ENCODE measurements at regions not wholly inside any gene's neighbourhood (a gene's known extent, or its start where the extent isn't known, plus 50 kb on each side); places are given as distances from the start of the nearest gene placed in this dataset.

- no peak overlapping the region for H4K91ac ChIP-seq (replicated peaks; ENCODE audit: insufficient read length, low read length)
- peaks cover 0 to 3% (median 0%) of the 10 kb centered on the region in 4 experiments; a peak in 5 of 8 replicates for H3K36me3 ChIP-seq (ENCODE audit: control insufficient read depth in 2 of 4, insufficient read depth in 4 of 4, low read length in 3 of 4)
- no peak overlapping the region for H4K8ac ChIP-seq (ENCODE audit: extremely low read depth, insufficient read depth, low read length)
- H3K27ac ChIP-seq (ENCODE audit: low read depth, low read length): no peak overlapping the region
- H3K79me2 ChIP-seq (ENCODE audit: control insufficient read depth in 1 of 2, insufficient read depth in 2 of 2, low read length in 2 of 2): peaks cover 0 to 15% of the 10 kb centered on the region in 2 experiments; a peak in 2 of 4 replicates
- POLR2A ChIA-PET (ENCODE audit: partially characterized antibody): no interaction called here
- H2BK15ac ChIP-seq (ENCODE audit: low read length): no peak overlapping the region
- CTCF ChIA-PET (ENCODE audit: partially characterized antibody): interaction anchor here (0.8 kb wide), 1 partner anchor 11 kb away, joined by 3 read pairs; no protein-coding TSS in a partner anchor
- H3K4me3 ChIP-seq (ENCODE audit: extremely low read depth in 1 of 4, insufficient read depth in 2 of 4, low read depth in 3 of 4, low read length in 4 of 4): no peak overlapping the region
- H3K18ac ChIP-seq (ENCODE audit: extremely low read depth, low read length): no peak overlapping the region
- no peak overlapping the region for H3K14ac ChIP-seq (ENCODE audit: insufficient read length)
- no peak overlapping the region for H3K23ac ChIP-seq (ENCODE audit: insufficient read length)
- H4K5ac ChIP-seq (ENCODE audit: insufficient read length, low read depth, low read length): no peak overlapping the region
- peaks cover 7% of the 10 kb centered on the region for H3K79me1 ChIP-seq (ENCODE audit: low read depth, low read length)
- no peak overlapping the region for H2BK120ac ChIP-seq (replicated peaks; ENCODE audit: low read depth, low read length)
- DNase-seq (ENCODE audit: low read depth in 1 of 2, low spot score in 2 of 2) (no peak), FAIRE-seq (no peak)
- 90% methylated on average over 1 of the region's 1 CpG; no CpG with 5 or more reads in 1 of the 2 experiments for WGBS, 2 experiments (ENCODE audit: extremely low coverage in 1 of 2, insufficient coverage in 1 of 2, insufficient read length in 1 of 2, insufficient replicate concordance in 2 of 2, low coverage in 1 of 2, low lambda C conversion rate in 2 of 2, missing lambda C conversion rate in 1 of 2)
- H3K56ac ChIP-seq (replicated peaks; ENCODE audit: insufficient read length, low read depth, low read length): no peak overlapping the region
- no peak overlapping the region for H3K4ac ChIP-seq (replicated peaks; ENCODE audit: insufficient read length, low read depth, low read length)
- peaks cover 0 to 2% of the 10 kb centered on the region in 2 experiments; a peak in 2 of 4 replicates for H3K9me3 ChIP-seq (ENCODE audit: insufficient read depth in 2 of 2, low read depth in 1 of 2, low read length in 1 of 2)
- no peaks in the 10 kb centered on the region for H3K27me3 ChIP-seq (replicated peaks in 1 of 4; ENCODE audit: control insufficient read depth in 3 of 4, extremely low read depth in 1 of 4, insufficient read depth in 3 of 4, low read length in 3 of 4)
- no peak overlapping the region for H2BK20ac ChIP-seq (ENCODE audit: low read length)
- no peak overlapping the region for H2BK12ac ChIP-seq (ENCODE audit: low read depth, low read length)
- no peaks in the 10 kb centered on the region for H3K23me2 ChIP-seq (ENCODE audit: low read depth, low read length)
- H3K4me2 ChIP-seq (ENCODE audit: insufficient read depth in 1 of 2, low read depth in 2 of 2, low read length in 2 of 2): no peak overlapping the region
- H2AFZ ChIP-seq (ENCODE audit: low read length): no peak overlapping the region
- H3K9ac ChIP-seq (replicated peaks in 1 of 4; ENCODE audit: extremely low read depth in 1 of 4, low read depth in 3 of 4, low read length in 3 of 4): no peak overlapping the region
- no peaks in the 10 kb centered on the region for H4K20me1 ChIP-seq (replicated peaks in 1 of 2; ENCODE audit: control insufficient read depth in 1 of 2, insufficient read depth in 2 of 2, low read length in 2 of 2)
- TF ChIP-seq SP1 (IDR thresholded peaks at IDR 0.05; ENCODE audit: low read depth, low read length): no peak
- TF ChIP-seq JUN (IDR thresholded peaks at IDR 0.05; ENCODE audit: low read depth, low read length): no peak
- TF ChIP-seq PHF8 (conservative IDR thresholded peaks at IDR 0.05; ENCODE audit: low read depth, low read length): no peak
- no peak for TF ChIP-seq POU5F1 (IDR thresholded peaks at IDR 0.05; ENCODE audit: low read depth, low read length)
- no peak for TF ChIP-seq ATF3 (IDR thresholded peaks at IDR 0.05; ENCODE audit: insufficient read depth, low read depth, low read length)
- no peak for TF ChIP-seq TBP (IDR thresholded peaks at IDR 0.05; ENCODE audit: low read depth, low read length)
- TF ChIP-seq SAP30 (IDR thresholded peaks at IDR 0.05; ENCODE audit: insufficient read depth, insufficient replicate concordance, low read length): no peak
- TF ChIP-seq HDAC6 (IDR thresholded peaks at IDR 0.05; ENCODE audit: low read depth, low read length): no peak
- TF ChIP-seq KDM5A (IDR thresholded peaks at IDR 0.05; ENCODE audit: low read length): no peak
- TF ChIP-seq MAFK (IDR thresholded peaks at IDR 0.05; ENCODE audit: low read depth, low read length): no peak
- no peak for TF ChIP-seq CHD2 (IDR thresholded peaks at IDR 0.05; ENCODE audit: low read length)
- no peaks in the 10 kb centered on the region; a peak in 1 of 7 replicates for H3K4me1 ChIP-seq (replicated peaks in 1 of 4; ENCODE audit: control insufficient read depth in 3 of 4, insufficient read depth in 4 of 4, low read length in 3 of 4)
- no peak overlapping the region for H2BK5ac ChIP-seq (ENCODE audit: low read depth, low read length)
- no peak overlapping the region for H2AK5ac ChIP-seq (ENCODE audit: low read depth, low read length)
Measured at GRCh38 chr6:144678844-144679243, 393.7 kb downstream of the UTRN start.

Data from H1 (cell line).